ENCODE measurements at regions not wholly inside any gene's neighbourhood (a gene's known extent, or its start where the extent isn't known, plus 50 kb on each side); places are given as distances from the start of the nearest gene placed in this dataset.

GRCh38 chr4:147345662-147346061, 135.2 kb upstream of the EDNRA start:
- TF ChIP-seq, protein P1, sequence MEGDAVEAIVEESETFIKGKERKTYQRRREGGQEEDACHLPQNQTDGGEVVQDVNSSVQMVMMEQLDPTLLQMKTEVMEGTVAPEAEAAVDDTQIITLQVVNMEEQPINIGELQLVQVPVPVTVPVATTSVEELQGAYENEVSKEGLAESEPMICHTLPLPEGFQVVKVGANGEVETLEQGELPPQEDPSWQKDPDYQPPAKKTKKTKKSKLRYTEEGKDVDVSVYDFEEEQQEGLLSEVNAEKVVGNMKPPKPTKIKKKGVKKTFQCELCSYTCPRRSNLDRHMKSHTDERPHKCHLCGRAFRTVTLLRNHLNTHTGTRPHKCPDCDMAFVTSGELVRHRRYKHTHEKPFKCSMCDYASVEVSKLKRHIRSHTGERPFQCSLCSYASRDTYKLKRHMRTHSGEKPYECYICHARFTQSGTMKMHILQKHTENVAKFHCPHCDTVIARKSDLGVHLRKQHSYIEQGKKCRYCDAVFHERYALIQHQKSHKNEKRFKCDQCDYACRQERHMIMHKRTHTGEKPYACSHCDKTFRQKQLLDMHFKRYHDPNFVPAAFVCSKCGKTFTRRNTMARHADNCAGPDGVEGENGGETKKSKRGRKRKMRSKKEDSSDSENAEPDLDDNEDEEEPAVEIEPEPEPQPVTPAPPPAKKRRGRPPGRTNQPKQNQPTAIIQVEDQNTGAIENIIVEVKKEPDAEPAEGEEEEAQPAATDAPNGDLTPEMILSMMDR (IDR thresholded peaks at IDR 0.05) = no peak
- TF ChIP-seq EP300 (IDR thresholded peaks at IDR 0.05) (no peak), POLR2A (IDR thresholded peaks at IDR 0.05) (no peak), POLR2AphosphoS5 (IDR thresholded peaks at IDR 0.05) (no peak)
